ENCODE measurements at regions not wholly inside any gene's neighbourhood (a gene's known extent, or its start where the extent isn't known, plus 50 kb on each side); places are given as distances from the start of the nearest gene placed in this dataset.
A peak's percentile ranks its signal among the peaks of the same experiment; 100 is the strongest.

GRCh38 chr10:120970595-120971529, 119.7 kb downstream of the WDR11 start:
- Mint-ChIP-seq H3K4me1 (ENCODE audit: low read depth, unreplicated experiment) (peaks cover 38% of the 10 kb centered on the region), H3K27ac (ENCODE audit: unreplicated experiment) (peak overlapping the region; percentile 35), H3K4me3 (ENCODE audit: unreplicated experiment) (peak overlapping the region; percentile 10), H3K27me3 (ENCODE audit: insufficient read depth, unreplicated experiment) (no peaks in the 10 kb centered on the region), H3K9me3 (ENCODE audit: unreplicated experiment) (peaks cover 24% of the 10 kb centered on the region), H3K36me3 (ENCODE audit: insufficient read depth, unreplicated experiment) (peaks cover 35% of the 10 kb centered on the region)
- TF ChIP-seq, protein P1, sequence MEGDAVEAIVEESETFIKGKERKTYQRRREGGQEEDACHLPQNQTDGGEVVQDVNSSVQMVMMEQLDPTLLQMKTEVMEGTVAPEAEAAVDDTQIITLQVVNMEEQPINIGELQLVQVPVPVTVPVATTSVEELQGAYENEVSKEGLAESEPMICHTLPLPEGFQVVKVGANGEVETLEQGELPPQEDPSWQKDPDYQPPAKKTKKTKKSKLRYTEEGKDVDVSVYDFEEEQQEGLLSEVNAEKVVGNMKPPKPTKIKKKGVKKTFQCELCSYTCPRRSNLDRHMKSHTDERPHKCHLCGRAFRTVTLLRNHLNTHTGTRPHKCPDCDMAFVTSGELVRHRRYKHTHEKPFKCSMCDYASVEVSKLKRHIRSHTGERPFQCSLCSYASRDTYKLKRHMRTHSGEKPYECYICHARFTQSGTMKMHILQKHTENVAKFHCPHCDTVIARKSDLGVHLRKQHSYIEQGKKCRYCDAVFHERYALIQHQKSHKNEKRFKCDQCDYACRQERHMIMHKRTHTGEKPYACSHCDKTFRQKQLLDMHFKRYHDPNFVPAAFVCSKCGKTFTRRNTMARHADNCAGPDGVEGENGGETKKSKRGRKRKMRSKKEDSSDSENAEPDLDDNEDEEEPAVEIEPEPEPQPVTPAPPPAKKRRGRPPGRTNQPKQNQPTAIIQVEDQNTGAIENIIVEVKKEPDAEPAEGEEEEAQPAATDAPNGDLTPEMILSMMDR (IDR thresholded peaks at IDR 0.05; ENCODE audit: insufficient read depth in 1 of 2, low read depth in 1 of 2, low read length in 1 of 2, severe bottlenecking in 1 of 2, unreplicated experiment in 1 of 2), result no peak
- POLR2A ChIA-PET, result interaction anchor here (0.6 to 1.0 kb wide), 3 partner anchors 8 to 66 kb away, joined by 3 to 7 read pairs (median 3); no protein-coding TSS in a partner anchor
- intact Hi-C loops (cut with micrococcal nuclease; ENCODE audit: unreplicated experiment), result loop anchor here (1.0 kb wide), 1 partner anchor 8 kb away; no protein-coding TSS in a partner anchor
- Histone ChIP-seq H3K36me3 (ENCODE audit: control insufficient read depth, insufficient read depth, low read length) (no peaks in the 10 kb centered on the region), H3K27me3 (replicated peaks; ENCODE audit: control insufficient read depth, insufficient read depth, low read length) (no peaks in the 10 kb centered on the region), H3K4me1 (peaks cover 47% of the 10 kb centered on the region), H3K9me3 (peaks cover 22% of the 10 kb centered on the region), H3K4me3 (ENCODE audit: low read depth, low read length) (no peak overlapping the region)
- peak in 1 of 2 experiments; percentile 52 for DNase-seq
- CTCF ChIA-PET, result interaction anchor here (0.8 to 1.3 kb wide), 4 partner anchors 26 to 126 kb away, joined by 3 to 7 read pairs (median 4); no protein-coding TSS in a partner anchor
- no TSS peak for BruUV-seq (replicated peaks)

DNA sequence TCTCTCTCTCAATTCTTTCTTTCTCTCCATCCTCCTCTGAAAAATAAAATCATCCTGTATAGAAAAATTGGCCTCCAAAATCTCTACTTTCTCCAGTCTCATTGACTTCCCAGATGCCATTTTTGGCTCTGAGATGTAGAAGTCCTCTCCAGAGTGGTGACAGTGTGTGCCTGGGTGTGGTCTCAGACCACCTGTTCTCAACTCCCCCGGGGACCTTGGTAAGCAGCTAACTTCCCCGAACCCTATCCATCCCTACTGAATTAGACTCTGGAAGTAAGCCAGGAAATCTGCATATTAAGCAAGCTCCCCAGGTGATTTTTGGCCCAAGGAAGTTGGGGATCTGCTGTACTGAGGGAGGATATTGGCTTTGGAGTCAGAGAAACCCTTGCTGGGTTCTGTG, 120.5 kb downstream of the WDR11 start:
- H3K27ac Mint-ChIP-seq (ENCODE audit: unreplicated experiment), result peak overlapping the region; percentile 33
- H3K9me3 Mint-ChIP-seq (ENCODE audit: unreplicated experiment), result peaks cover 32% of the 10 kb centered on the region
- TF ChIP-seq, protein P1 (IDR thresholded peaks at IDR 0.05; ENCODE audit: insufficient read depth in 1 of 2, low read depth in 1 of 2, low read length in 1 of 2, severe bottlenecking in 1 of 2, unreplicated experiment in 1 of 2), result no peak
- peaks cover 41% of the 10 kb centered on the region for H3K4me1 Mint-ChIP-seq (ENCODE audit: low read depth, unreplicated experiment)
- ChIA-PET POLR2A (no interaction called here), CTCF (interaction anchor here (0.8 to 1.3 kb wide), 2 partner anchors 28 to 99 kb away, joined by 3 to 7 read pairs; no protein-coding TSS in a partner anchor)
- Histone ChIP-seq H3K4me3 (ENCODE audit: low read depth, low read length) (no peak overlapping the region), H3K4me1 (peaks cover 48% of the 10 kb centered on the region), H3K27me3 (replicated peaks; ENCODE audit: control insufficient read depth, insufficient read depth, low read length) (no peaks in the 10 kb centered on the region), H3K9me3 (peaks cover 27% of the 10 kb centered on the region), H3K36me3 (ENCODE audit: control insufficient read depth, insufficient read depth, low read length) (no peaks in the 10 kb centered on the region)
- intact Hi-C loops (cut with micrococcal nuclease; ENCODE audit: unreplicated experiment), result loop anchor here (1.0 kb wide), 1 partner anchor 8 kb away; no protein-coding TSS in a partner anchor
- H3K36me3 Mint-ChIP-seq (ENCODE audit: insufficient read depth, unreplicated experiment), result peaks cover 43% of the 10 kb centered on the region
- peak overlapping the region; percentile 10 for H3K4me3 Mint-ChIP-seq (ENCODE audit: unreplicated experiment)
- no peaks in the 10 kb centered on the region for H3K27me3 Mint-ChIP-seq (ENCODE audit: insufficient read depth, unreplicated experiment)
- BruUV-seq (replicated peaks), result no TSS peak
- no peak for DNase-seq

DNA sequence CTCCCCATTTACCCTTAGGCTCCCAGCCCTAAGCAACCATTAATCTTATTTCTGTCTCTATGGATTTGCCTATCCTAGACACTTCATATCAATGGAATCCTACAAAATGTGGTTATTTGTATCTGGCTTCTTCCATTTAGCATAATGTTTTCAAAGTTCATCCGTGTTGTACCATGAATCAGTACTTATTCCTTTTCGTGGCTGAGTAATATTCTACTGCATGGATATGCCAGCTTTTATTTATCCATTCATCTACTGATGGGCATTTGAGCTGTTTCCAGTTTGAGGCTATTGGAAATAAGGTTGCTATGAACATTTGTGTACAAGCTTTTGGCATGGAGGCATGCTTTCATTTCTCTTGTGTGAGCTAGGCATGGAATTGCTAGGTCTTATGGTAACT, 121.1 kb downstream of the WDR11 start:
- no peak for DNase-seq
- peaks cover 48% of the 10 kb centered on the region for H3K36me3 Mint-ChIP-seq (ENCODE audit: insufficient read depth, unreplicated experiment)
- H3K27ac Mint-ChIP-seq (ENCODE audit: unreplicated experiment), result no peak overlapping the region
- Histone ChIP-seq H3K36me3 (ENCODE audit: control insufficient read depth, insufficient read depth, low read length) (no peaks in the 10 kb centered on the region), H3K9me3 (peaks cover 27% of the 10 kb centered on the region), H3K27me3 (replicated peaks; ENCODE audit: control insufficient read depth, insufficient read depth, low read length) (no peaks in the 10 kb centered on the region), H3K4me3 (ENCODE audit: low read depth, low read length) (no peak overlapping the region), H3K4me1 (peaks cover 51% of the 10 kb centered on the region)
- intact Hi-C loops (cut with micrococcal nuclease; ENCODE audit: unreplicated experiment), result no loop called here
- no TSS peak for BruUV-seq (replicated peaks)
- CTCF ChIA-PET, result no interaction called here
- H3K4me1 Mint-ChIP-seq (ENCODE audit: low read depth, unreplicated experiment), result peaks cover 38% of the 10 kb centered on the region
- peaks cover 38% of the 10 kb centered on the region for H3K9me3 Mint-ChIP-seq (ENCODE audit: unreplicated experiment)
- no peaks in the 10 kb centered on the region for H3K27me3 Mint-ChIP-seq (ENCODE audit: insufficient read depth, unreplicated experiment)
- H3K4me3 Mint-ChIP-seq (ENCODE audit: unreplicated experiment), result no peak overlapping the region
- TF ChIP-seq, protein P1 (IDR thresholded peaks at IDR 0.05; ENCODE audit: insufficient read depth in 1 of 2, low read depth in 1 of 2, low read length in 1 of 2, severe bottlenecking in 1 of 2, unreplicated experiment in 1 of 2), result no peak
- POLR2A ChIA-PET, result no interaction called here
